HG03439 (cell line): ENCODE measurements at regions not wholly inside any gene's neighbourhood (a gene's known extent, or its start where the extent isn't known, plus 50 kb on each side); places are given as distances from the start of the nearest gene placed in this dataset.

Experiments used
- ATAC-seq: cut with Tn5 transposase; IDR thresholded peaks from one replicate; pipeline ENCODE4 v1.9.1; 2021; ENCODE audit warnings: mild to moderate bottlenecking, moderate library complexity; ENCODE audit not compliant: unreplicated experiment

DNA sequence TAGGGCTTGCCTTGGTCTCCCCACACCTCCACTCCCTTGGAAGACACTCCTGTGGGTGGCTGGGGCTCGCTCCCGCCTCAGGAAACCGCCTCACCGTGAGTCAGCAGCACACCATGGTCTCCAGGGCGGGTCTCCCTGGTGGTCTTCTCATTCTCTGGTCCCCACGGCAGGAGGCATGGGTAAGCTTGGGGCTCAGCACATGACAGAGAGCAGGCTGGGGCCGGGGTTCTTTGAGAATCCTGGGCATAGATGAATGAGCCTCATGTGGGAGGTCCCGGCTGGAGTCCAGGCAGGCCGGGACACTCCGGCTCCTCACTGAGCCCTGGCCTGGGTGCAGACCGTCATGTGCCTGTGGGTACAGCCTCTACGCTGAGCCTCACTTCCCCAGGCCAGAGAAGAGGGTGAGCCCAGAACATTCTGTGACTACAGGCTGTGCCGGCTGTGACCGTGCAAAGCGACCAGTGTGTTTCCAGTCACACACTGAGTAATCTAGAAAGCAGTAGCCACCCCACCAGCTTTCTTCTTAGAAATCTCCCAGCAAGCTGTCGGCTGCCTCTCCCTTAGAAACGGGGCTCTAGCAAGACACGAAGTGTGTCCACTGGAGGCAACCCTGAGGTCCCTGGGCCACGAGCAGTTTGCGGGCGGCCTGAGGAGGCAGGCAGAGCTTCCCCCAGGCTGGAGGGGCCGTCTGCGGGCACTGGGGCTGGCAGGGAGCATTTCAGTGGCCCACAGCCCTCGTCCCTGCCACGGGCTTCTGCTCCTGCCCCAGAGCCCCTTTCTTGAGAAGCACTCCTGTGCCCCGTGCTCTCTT, 93.1 kb downstream of the RHOB start:
- no peak for ATAC-seq

DNA sequence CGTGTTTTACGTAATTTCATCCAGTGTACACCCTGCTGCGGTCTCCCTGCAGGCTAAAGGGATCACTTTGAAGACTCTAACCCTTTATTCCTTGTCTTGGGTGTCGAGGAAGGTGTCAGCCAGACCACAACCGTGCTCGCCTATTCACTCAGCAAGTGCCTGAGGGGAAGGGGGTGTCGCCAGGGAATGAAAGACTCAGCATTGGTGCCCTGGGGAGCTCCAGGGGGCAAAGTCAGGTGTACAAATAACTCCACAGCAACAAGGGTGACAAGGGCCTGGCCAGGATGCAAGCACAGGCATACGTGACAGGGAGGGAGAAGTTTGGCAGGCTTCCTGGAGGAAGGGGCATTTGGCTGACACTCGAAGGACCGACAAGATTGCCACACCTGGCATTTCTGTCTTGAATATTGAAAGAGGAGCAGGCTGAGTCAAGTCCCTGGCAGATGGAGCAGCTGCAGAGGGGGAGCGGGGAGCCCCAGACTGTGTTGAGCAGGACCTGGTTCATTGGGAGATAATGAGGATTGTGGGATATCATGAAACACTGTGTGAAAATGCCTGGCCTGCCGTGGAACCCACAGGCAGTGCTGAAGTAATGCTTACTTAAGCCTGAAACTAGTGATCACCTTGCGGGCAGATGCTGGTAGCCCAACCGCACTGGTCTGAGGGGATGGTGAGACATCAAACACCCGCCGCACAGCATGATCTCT, 93.9 kb downstream of the RHOB start:
- ATAC-seq, result no peak

DNA sequence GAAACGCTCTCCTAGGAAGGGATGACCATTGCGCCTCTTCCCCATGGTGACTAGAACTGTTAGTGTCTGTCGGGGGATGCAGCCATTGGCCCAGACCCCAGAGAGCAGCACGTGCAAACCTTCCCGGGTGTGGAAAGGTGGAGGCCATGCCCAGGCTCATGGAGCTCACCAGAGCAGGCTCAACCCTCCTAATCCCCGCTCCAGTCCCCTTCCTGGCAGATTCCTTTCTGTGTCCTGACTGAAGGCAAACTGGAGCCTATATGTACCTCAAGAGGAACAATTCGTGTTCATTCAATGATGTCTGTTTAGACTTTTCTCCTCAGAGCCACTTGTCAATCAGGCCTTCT, 94.4 kb downstream of the RHOB start:
- no peak for ATAC-seq

DNA sequence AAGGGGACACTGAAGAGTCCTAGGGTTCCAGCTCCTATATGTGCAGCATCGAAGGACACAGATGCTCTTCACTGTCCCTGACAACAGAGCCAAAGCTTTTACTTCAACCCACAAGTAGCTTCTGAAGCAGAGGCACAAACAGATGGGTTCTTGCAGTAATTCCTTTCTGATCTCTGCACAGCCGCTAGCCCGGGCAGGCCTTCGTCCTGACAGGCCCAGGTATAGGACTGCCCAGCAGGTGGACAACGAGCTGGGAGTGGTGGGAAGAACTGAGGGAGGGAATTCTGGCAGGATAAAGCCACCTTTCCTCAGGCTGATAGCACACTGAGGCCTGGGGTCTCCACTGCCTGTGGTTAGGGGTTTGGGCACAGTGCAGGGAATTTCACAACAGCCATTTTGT, 94.8 kb downstream of the RHOB start:
- no peak for ATAC-seq

DNA sequence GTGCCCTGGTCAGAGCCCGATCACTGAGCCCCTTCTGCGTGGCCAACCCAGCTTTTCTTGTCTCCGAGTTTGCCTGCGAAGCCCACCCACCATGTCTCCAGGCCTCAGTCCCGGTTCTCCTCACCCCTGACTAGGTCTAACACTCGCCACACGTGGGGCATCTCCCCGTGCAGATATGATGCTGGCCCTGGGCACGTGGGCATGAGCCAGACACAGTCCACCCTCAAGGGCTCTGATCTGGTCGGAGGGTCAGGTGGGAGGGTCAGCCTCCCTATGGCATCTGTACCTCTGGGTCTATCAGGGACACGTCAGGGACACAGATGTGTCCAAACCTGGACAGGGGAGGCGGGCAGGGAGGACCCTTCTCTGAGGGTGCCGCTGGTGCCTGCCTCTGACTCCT, 95.4 kb downstream of the RHOB start:
- no peak for ATAC-seq

DNA sequence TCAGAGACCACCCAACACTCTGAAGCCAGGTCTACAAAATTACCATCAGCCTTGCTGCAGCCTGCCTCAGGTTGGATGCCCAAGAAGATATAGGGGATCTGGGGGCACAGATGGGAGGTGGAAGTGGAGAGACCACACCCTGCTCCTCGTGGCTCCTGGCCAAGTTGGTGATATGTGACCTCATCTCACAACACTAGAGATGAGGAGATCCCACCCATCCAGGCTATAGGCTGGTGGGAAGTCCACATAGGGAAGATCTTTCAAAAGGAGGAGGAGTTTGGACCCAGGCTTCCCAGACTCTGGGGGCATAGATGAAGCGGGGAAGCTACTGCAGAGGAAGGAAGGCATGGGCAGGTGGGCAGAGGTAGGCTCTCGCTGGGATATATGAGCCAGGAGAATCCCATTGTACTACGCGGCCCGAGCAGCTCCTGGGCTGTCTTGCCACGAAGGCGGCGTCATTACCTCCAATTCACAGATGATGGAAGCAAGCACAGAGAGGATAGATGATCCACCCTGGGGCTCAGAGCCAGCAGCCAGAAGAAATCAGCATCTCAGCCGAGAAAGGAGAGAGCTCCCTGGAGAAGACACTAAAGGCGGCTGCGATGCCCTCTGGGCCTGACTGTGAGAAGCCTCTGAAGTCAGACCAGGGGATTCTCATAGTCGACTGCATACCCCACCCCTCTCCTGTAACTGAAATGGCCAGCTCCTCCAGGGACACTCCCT, 96.0 kb downstream of the RHOB start:
- ATAC-seq, result no peak

DNA sequence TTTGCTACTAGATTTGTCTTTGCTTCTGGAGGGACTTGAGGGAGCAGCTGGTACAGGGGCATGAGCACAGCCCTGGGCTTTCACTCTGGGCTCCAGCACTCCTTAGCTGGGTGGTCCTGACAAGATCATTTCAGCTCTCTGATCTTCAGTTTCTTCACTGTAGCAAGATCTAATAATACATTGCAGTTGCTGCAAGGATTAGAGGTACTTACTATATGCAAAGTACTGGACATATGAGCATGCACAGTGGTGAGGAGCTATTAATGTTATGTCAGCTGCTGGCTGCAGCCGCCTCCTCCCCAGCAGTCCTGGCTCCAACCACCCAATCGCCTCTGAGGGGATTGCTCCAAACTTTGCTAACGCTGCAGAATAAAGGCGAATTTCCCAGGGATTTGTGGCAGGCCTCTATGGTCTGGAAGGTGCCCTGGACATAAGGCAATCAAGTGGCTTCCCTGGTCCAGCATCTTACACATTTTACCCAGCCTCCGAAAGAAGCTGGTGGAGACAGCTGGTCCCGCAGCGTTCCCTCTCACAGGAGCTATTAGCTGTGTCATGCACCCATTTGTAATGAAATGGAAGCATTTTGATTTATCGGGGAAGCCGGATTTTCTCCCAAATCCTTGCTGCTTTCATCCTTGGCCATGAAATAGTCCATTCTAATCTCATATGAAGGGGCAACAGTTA, 96.7 kb downstream of the RHOB start:
- no peak for ATAC-seq

DNA sequence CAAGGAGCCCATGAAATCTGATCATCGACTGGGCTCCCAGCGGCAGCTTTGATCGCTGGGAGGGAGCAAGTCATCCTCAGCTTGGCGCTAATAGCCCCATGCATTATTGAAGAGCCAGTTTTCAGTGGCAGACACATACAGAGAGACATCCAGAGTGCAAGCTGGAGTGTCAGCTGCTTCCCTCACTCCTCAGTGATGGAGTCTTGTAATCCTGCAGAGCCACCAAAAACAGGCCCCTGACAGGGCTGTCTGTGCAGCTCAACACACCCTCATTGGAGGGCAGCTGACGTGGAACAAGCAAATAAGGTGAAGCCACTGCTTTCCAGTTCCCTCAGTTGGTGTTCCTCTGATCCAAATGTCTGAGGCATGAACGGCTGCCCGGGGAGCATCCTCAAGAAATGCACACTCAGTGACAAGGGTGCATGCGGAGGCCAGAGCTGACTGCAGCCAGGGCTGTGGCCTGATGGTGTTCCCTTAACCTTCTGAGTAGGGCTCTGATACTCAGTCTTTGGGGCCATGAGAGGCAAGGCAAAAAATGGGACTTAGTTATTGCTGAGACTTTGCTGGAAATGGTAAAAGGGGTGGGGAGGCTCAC, 97.4 kb downstream of the RHOB start:
- ATAC-seq, result no peak

DNA sequence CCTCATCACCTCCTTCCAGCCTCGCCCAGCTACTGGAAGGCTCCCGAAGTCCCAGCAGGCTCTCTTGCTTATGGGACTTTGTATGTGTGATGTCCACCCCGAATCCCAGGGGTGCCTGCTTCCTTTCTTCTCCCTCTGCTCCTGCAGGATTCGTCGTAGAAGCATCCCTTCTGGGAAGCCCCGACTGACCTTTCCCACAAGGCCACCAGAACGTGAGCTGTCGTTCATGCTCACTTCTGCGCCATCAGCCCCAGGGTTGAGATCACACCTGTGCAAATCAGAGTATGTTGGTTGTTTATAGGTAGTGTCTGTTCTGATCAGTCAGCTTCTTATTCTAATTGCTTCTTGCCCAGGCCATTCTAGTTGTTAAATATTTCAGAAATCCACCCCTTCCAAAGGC, 101.8 kb downstream of the HS1BP3 start:
- ATAC-seq, result no peak

DNA sequence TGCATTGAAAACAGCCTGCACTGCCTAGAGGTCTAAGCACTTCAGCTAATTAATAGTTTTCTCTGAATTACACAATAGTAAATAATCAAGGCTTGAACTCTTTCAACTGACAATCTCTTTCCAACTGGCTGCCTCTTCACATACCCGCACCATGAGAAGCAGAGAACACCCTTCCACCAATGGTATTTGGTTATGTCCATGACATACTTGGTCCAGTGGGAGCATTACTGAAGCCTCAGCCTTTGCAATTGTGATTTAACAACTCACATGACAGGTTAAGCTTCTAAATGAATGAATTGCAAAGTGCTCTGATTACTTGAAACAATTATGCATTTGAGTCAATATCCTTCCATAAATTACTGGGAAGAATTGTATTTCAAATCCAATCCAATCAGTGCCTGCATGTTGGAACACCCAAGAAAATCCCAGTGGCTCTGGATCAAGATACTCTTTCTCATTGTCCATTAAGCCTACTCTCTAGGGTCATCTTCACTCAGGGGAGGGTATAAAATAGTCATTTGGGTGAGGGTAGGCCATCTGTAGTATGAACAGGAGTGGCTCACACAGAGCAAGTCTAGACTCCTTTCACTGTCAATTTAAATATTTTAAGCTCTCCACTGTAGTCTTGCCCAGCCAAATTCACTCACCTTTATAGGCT, 101.1 kb downstream of the HS1BP3 start:
- no peak for ATAC-seq

DNA sequence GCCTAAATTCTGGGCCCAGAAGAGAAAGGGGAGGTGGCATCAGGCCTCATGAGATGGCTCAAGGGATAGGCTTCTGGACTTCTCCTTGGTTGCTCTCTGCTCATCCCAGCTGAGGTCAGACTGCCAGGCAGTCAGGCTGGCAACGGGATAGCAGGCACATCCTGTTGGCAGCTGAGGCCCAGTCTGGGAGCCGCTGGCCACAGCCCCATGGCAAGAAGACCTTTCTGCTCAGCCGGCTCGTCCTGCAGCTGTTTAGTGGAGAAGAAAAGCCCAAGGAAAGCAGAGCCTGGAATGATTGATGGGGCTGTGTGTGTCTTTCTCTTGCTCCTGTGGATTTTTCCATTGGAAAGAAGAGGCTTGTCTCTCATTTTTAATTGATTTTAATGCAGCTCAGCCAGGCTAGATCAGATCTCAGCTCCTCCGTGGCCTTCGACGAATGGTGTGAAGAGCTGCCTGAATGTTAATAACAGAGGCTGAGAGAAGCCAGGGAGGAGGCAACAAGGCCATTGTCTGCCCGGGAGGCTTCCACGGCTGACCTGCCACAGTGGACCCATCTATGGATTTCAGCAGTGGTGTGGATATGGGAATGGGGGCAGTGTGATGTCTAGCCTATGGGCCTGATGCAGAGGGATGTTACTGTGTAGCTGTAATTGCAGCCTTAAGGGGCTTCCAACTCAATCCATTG, 99.5 kb downstream of the HS1BP3 start:
- no peak for ATAC-seq

DNA sequence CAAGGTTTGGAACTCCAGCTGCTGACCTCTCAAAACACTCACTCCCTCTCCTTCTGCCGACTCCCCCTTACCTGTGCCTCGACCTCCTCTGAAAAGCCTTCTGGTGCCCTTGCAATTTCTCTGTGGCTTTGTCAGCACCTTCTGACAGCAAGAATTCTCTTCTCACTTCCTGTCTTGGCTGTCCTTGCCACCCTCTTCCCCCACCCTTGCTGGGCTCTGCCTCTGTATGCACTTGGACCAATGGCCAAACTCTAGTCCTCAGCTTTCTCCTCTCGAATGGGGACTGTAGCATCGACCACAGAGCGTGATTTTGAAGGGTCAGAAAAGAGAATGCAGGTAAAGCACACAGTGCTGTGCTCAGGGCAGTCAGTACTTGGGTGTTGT, 99.0 kb downstream of the HS1BP3 start:
- ATAC-seq, result no peak

DNA sequence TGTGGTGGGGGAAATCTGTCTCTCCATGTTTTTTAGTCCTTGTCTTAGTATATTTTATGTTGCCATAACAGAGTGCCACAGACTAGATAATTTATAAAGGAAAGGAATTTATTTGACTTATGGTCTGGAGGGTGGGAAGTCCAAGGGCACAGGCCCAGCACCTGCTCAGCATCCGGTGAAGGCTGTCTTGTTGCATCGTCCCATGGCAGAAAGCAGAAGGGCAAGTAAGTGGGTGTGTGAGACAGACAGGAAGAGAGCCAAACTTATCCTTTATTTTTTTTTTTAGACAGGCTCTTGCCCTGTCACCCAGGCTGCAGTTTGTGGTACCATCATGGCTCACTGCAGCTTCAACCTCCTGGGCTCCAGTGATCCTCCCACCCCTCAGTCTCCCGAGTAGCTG, 98.1 kb downstream of the HS1BP3 start:
- no peak for ATAC-seq

DNA sequence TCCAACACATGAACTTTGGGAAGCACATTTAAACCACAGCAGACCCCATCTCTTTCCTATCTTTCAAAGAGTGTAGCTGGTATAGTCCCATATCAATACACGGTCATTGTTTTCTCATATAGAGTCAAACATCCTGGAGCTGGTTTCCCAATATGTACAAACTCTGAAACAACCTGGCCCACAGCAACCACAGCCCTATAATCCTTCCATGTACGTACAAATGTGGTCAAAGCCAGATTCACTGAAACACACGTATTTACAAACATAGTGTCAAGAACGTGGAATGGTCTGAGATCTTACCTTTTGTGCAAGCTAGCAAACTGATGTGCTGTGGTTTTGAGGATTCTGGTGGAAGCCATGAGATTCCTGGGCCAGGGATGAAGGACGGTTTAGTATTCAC, 97.3 kb downstream of the HS1BP3 start:
- no peak for ATAC-seq

DNA sequence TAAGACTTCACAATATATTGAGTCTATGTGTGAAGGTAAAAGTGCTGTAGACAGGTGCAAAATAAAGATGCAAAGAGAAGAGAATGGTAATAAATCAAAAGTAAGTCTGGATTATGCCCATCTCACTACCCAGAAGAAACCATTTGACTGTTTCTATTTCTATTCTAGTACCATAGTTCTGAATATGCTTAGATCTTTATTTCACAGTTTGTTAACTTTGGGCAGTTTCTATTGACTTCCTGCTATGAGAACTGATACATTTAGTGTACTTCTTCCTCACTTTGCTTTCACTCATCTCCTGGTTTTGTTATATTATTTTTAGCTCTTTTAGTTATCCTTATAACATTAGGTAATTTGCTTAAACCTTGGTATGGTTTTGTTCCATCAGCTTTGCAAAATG, 94.9 kb downstream of the HS1BP3 start:
- no peak for ATAC-seq

DNA sequence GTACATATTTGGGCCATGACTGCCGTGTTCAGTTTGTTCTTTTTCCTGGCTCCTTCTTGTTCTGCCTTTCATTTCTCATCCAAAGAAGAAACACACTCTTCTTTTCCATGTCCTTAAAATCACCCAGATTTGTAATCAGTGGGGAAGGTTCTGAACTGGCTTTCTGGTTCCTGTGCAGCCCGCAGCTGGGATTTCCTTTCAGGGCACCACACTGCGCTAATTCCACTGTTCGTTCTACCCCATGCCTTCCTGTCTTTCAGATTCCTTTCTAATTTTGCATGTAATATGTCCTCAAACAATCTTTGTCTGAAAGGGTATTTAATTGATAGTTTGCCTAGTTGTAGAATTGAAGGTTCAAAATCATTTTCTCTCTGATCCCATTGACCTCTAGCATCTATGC, 94.1 kb downstream of the HS1BP3 start:
- ATAC-seq, result no peak

DNA sequence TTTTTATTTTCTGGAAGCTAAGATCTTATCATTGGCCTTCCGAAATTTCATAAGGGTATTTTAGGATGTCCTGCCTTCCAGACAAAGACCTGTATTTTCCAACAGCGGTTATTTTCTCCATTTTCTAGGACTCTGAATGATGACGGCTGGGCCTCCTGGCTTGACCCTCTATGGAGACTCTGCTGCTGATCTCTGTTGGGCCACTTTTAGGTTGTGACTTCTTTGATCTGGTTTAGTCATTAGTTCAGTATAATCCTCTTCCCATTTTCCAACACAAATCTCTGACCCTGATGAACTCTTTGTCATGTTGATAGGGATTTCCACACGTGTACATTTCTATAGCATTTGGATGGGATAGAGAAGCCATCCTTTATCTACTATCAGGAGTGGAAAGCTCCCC, 93.7 kb downstream of the HS1BP3 start:
- no peak for ATAC-seq

DNA sequence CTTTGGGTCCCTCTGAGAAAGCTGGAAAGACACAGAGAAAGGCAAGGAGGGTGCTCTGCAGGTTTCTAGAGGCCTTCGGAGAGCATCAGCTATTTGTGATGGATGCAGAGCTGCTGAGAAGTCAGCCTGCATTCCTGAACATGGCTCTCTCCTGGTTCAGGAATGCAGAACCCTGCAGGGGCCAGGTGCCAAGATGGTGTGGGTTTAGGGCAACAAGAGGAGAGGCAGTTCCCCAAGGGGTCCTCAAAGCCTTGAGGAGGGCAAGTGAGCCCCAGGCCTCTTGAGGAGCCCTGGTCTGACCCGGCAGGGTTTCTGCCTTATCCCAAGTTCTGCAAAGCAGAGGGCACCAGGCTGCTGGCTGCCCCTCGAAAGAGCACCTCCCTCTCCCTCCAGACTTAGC, 93.3 kb downstream of the HS1BP3 start:
- no peak for ATAC-seq

DNA sequence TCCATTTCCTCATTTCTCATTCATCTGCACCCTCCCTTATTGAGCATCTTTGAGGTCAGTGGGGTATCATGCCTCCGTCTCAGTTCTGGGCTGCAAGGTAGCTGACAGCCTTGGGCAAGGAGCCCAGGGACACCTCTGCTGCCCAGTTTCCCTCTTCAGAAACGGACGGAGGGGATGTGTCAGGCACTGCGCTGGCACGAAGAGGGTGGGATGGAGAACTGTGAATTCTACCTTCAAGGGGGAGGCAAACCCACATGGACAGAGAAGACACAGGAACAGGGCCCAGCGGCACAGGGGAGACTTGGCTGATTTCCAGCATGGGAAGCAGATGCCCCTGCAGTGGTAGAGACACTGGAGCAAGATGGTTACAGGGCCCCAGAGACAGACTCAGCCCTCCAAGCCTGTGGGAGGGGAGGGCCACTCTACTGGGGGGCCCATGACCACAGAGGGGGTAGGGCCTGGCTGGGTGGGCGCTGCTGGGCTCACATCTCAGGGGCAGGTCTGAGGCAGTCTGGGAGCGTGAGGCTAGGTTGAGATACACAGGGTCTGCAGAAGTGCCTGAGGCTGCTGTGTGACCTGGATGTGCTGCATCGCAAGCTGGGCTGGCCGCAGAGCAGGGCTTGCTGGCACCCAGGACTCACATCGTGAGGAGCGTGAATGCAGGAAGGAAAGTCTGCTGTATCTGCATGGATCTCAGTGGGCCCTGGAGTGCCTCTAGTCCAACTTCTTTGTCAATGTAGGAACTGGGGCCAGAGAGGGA, 92.3 kb downstream of the HS1BP3 start:
- ATAC-seq, result no peak
